Vagina (tissue), 2 donors: ENCODE measurements at regions not wholly inside any gene's neighbourhood (a gene's known extent, or its start where the extent isn't known, plus 50 kb on each side); places are given as distances from the start of the nearest gene placed in this dataset.

Experiments
- DNase-seq, 2 donors: peaks; one replicate each; pipeline ENCODE4 v3.0.0-alpha.2; 2017; ENCODE audit errors: extremely low spot score in 2 of 2
- H3K27ac ChIP-seq: fragments of 200-600 bp; sonication (generic); one replicate; pipeline ENCODE4 v1.5.1; 2019
- H3K27me3 ChIP-seq: fragments of 200-600 bp; sonication (generic); one replicate; pipeline ENCODE4 v1.5.1; 2019
- H3K36me3 ChIP-seq, 2 donors: fragments of 200-600 bp; sonication (generic); one replicate each; pipeline ENCODE4 v1.5.1; 2017 to 2019
- H3K4me1 ChIP-seq: fragments of 200-600 bp; sonication (generic); one replicate; pipeline ENCODE4 v1.5.1; 2019
- H3K4me3 ChIP-seq, 2 donors: fragments of 200-600 bp; sonication (generic); 1 replicate in 1 of 2; 2 replicates in 1 of 2; pipeline ENCODE4 v1.5.1; 2016 to 2019
- H3K9me3 ChIP-seq: fragments of 200-600 bp; sonication (generic); one replicate; pipeline ENCODE4 v1.5.1; 2019
- CTCF ChIP-seq, 3 experiments: fragments of 450-650 bp in 2 of 3; fragments of 200-600 bp in 1 of 3; sonication (generic) in 1 of 3; IDR thresholded peaks; one replicate each; pipeline ENCODE4 v1.5.1; 2017 to 2019; ENCODE audit warnings: antibody characterized with exemption in 3 of 3, mild to moderate bottlenecking in 2 of 3, moderate library complexity in 2 of 3
- POLR2A ChIP-seq, 2 donors: fragments of 450-650 bp; IDR thresholded peaks; one replicate each; pipeline ENCODE4 v1.6.1; 2017; ENCODE audit warnings: antibody characterized with exemption in 2 of 2, mild to moderate bottlenecking in 2 of 2, moderate library complexity in 2 of 2
- POLR2AphosphoS5 ChIP-seq, 2 donors: sonication (generic); formaldehyde crosslinking; IDR thresholded peaks; one replicate each; pipeline ENCODE4 v1.9.0; 2017; ENCODE audit warnings: antibody characterized with exemption in 2 of 2, mild to moderate bottlenecking in 2 of 2, low read depth in 1 of 2; ENCODE audit not compliant: insufficient read depth in 1 of 2
- intact Hi-C: fragments of 100-400 bp; cut with DNase I; formaldehyde crosslinking; loops from one replicate; pipeline ENCODE4 v1.15.1; 2023

- Histone ChIP-seq H3K27ac (no peak overlapping the region), H3K4me1 (no peaks in the 10 kb centered on the region), H3K27me3 (no peaks in the 10 kb centered on the region), H3K4me3 (no peak overlapping the region), H3K36me3 (no peaks in the 10 kb centered on the region), H3K9me3 (no peaks in the 10 kb centered on the region)
- TF ChIP-seq POLR2AphosphoS5 (IDR thresholded peaks at IDR 0.05; ENCODE audit: insufficient read depth in 1 of 2, low read depth in 1 of 2) (no peak), POLR2A (IDR thresholded peaks at IDR 0.05) (no peak), CTCF (IDR thresholded peaks at IDR 0.05) (no peak)
- intact Hi-C loops = no loop called here
- DNase-seq = peak in 1 of 2 donors; percentile 67
These were observed 186.7 kb downstream of the C1orf94 start for GRCh38 chr1:34363447-34363846.

- H3K27me3 ChIP-seq = no peaks in the 10 kb centered on the region
- intact Hi-C loops = no loop called here
- H3K27ac ChIP-seq = no peak overlapping the region
- H3K4me1 ChIP-seq = no peaks in the 10 kb centered on the region
- no peak for TF ChIP-seq CTCF (IDR thresholded peaks at IDR 0.05)
- TF ChIP-seq POLR2AphosphoS5 (IDR thresholded peaks at IDR 0.05; ENCODE audit: insufficient read depth in 1 of 2, low read depth in 1 of 2) = no peak
- no peak for TF ChIP-seq POLR2A (IDR thresholded peaks at IDR 0.05)
- DNase-seq = no peak
- no peak overlapping the region for H3K4me3 ChIP-seq
- H3K9me3 ChIP-seq = no peaks in the 10 kb centered on the region
- no peaks in the 10 kb centered on the region for H3K36me3 ChIP-seq
These were observed 187.2 kb downstream of the C1orf94 start for GRCh38 chr1:34363915-34364314.

- Histone ChIP-seq H3K4me3 (no peak overlapping the region), H3K4me1 (no peaks in the 10 kb centered on the region), H3K9me3 (no peaks in the 10 kb centered on the region), H3K36me3 (no peaks in the 10 kb centered on the region), H3K27me3 (no peaks in the 10 kb centered on the region), H3K27ac (no peak overlapping the region)
- TF ChIP-seq POLR2AphosphoS5 (IDR thresholded peaks at IDR 0.05; ENCODE audit: insufficient read depth in 1 of 2, low read depth in 1 of 2) (no peak), CTCF (IDR thresholded peaks at IDR 0.05) (no peak), POLR2A (IDR thresholded peaks at IDR 0.05) (no peak)
- DNase-seq = peak in 1 of 2 donors; percentile 74
- intact Hi-C loops = no loop called here
These were observed 187.7 kb downstream of the C1orf94 start for GRCh38 chr1:34364376-34364775.

GRCh38 chr1:34365295-34365694 is 188.6 kb downstream of the C1orf94 start:
- Histone ChIP-seq H3K4me1 (no peaks in the 10 kb centered on the region), H3K27ac (no peak overlapping the region), H3K4me3 (no peak overlapping the region), H3K27me3 (no peaks in the 10 kb centered on the region), H3K36me3 (no peaks in the 10 kb centered on the region), H3K9me3 (no peaks in the 10 kb centered on the region)
- TF ChIP-seq POLR2A (IDR thresholded peaks at IDR 0.05) (no peak), CTCF (IDR thresholded peaks at IDR 0.05) (no peak), POLR2AphosphoS5 (IDR thresholded peaks at IDR 0.05; ENCODE audit: insufficient read depth in 1 of 2, low read depth in 1 of 2) (no peak)
- intact Hi-C loops = no loop called here
- no peak for DNase-seq

GRCh38 chr1:34366875-34367624 is 190.3 kb downstream of the C1orf94 start:
- H3K36me3 ChIP-seq = no peaks in the 10 kb centered on the region
- no peak for TF ChIP-seq POLR2A (IDR thresholded peaks at IDR 0.05)
- TF ChIP-seq CTCF (IDR thresholded peaks at IDR 0.05) = no peak
- no peak for TF ChIP-seq POLR2AphosphoS5 (IDR thresholded peaks at IDR 0.05; ENCODE audit: insufficient read depth in 1 of 2, low read depth in 1 of 2)
- H3K4me1 ChIP-seq = no peaks in the 10 kb centered on the region
- H3K27ac ChIP-seq = no peak overlapping the region
- DNase-seq = no peak
- no peak overlapping the region for H3K4me3 ChIP-seq
- no peaks in the 10 kb centered on the region for H3K27me3 ChIP-seq
- H3K9me3 ChIP-seq = no peaks in the 10 kb centered on the region
- intact Hi-C loops = no loop called here
